ENCODE measurements at regions not wholly inside any gene's neighbourhood (a gene's known extent, or its start where the extent isn't known, plus 50 kb on each side); places are given as distances from the start of the nearest gene placed in this dataset.

DNA sequence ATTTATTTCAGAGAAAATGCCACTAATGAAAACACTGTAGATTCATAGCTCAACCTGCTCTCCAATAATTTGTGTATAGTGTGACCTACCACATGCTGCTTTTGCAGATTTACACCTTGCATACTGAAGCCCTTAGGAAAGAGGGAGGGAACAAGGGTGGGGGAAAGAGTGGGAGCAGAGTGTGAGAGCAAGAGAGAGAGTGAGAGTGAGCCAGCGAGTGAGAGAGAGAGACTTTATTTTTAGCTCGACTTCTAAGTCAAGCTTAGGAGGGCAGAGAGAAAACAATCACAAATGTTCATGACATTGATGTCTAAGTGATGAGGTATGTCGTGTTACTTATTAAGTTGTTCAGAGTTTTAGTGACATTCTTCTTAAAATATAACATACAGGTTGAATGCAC is 112.5 kb upstream of the HAND2 start:
- TF ChIP-seq, protein P1, sequence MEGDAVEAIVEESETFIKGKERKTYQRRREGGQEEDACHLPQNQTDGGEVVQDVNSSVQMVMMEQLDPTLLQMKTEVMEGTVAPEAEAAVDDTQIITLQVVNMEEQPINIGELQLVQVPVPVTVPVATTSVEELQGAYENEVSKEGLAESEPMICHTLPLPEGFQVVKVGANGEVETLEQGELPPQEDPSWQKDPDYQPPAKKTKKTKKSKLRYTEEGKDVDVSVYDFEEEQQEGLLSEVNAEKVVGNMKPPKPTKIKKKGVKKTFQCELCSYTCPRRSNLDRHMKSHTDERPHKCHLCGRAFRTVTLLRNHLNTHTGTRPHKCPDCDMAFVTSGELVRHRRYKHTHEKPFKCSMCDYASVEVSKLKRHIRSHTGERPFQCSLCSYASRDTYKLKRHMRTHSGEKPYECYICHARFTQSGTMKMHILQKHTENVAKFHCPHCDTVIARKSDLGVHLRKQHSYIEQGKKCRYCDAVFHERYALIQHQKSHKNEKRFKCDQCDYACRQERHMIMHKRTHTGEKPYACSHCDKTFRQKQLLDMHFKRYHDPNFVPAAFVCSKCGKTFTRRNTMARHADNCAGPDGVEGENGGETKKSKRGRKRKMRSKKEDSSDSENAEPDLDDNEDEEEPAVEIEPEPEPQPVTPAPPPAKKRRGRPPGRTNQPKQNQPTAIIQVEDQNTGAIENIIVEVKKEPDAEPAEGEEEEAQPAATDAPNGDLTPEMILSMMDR (IDR thresholded peaks at IDR 0.05) = no peak
- TF ChIP-seq POLR2A (IDR thresholded peaks at IDR 0.05) = no peak

Measured in heart left ventricle (tissue), 13 donors.